GM23338 (cell line): ENCODE measurements at regions not wholly inside any gene's neighbourhood (a gene's known extent, or its start where the extent isn't known, plus 50 kb on each side); places are given as distances from the start of the nearest gene placed in this dataset.
"Not testable (repeated sequence)": the region's sequence is repeated elsewhere in the genome, so short reads cannot be mapped to it uniquely, and the experiment has no call there.

ENCODE experiments used
- CTCF ChIP-seq, 2 experiments: fragments of 200-600 bp in 1 of 2; sonication (generic) in 1 of 2; conservative IDR thresholded peaks; 2 replicates each; pipeline versions ENCODE4 v1.5.1 to v1.6.1; 2016 to 2017; ENCODE audit warnings: antibody characterized with exemption in 2 of 2, low read depth in 2 of 2, mild to moderate bottlenecking in 2 of 2, moderate library complexity in 1 of 2
- EZH2phosphoT487 ChIP-seq: fragments of 200-600 bp; sonication (generic); IDR thresholded peaks from one replicate; pipeline ENCODE4 v1.8.1; 2018; ENCODE audit warnings: antibody characterized with exemption; ENCODE audit not compliant: unreplicated experiment
- POLR2AphosphoS5 ChIP-seq: IDR thresholded peaks from 2 replicates; pipeline ENCODE4 v1.6.1; 2016; ENCODE audit warnings: antibody characterized with exemption, low read depth
- REST ChIP-seq: IDR thresholded peaks from one replicate; pipeline ENCODE4 v1.6.1; 2018; ENCODE audit warnings: antibody characterized with exemption; ENCODE audit not compliant: unreplicated experiment
- STAT1 ChIP-seq: IDR thresholded peaks from one replicate; pipeline ENCODE4 v1.6.1; 2016; ENCODE audit warnings: antibody characterized with exemption; ENCODE audit not compliant: unreplicated experiment
- ZNF331 ChIP-seq: fragments of 250-450 bp; sonication (Bioruptor Pico); IDR thresholded peaks from 2 replicates; pipeline ENCODE4 v1.5.0; 2020; ENCODE audit warnings: low read depth, mild to moderate bottlenecking, moderate library complexity
- TF ChIP-seq, protein P1 (sequence below): fragments of 250-450 bp; sonication (Bioruptor Pico); IDR thresholded peaks from 2 replicates; pipeline ENCODE4 v1.5.0; 2020; ENCODE audit warnings: mild to moderate bottlenecking, moderate library complexity

DNA sequence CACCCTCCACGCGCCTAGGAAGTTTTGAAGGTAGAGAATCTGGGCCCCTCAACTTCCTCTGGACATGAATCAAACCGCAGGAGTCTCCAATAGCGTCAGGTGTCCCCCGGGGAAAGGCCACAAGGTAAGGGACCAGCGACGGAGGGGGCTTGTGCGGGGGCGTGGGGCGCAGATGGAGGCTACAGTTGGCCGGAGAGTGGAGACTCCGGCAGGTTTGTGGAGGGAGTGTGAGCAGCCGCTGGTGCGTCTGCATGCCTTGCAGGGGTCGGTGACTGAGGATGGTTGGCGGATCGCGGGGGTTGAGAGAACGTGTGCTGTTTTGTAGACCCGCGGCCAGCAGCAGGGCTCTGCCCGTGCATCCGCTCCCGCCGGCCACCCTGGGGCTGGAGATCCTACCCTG is 303.3 kb upstream of the DPP6 start:
- not testable (repeated sequence) for TF ChIP-seq CTCF (conservative IDR thresholded peaks at IDR 0.05; ENCODE audit: low read depth in 2 of 2); POLR2AphosphoS5; REST; EZH2phosphoT487; STAT1; ZNF331
- TF ChIP-seq, protein P1, sequence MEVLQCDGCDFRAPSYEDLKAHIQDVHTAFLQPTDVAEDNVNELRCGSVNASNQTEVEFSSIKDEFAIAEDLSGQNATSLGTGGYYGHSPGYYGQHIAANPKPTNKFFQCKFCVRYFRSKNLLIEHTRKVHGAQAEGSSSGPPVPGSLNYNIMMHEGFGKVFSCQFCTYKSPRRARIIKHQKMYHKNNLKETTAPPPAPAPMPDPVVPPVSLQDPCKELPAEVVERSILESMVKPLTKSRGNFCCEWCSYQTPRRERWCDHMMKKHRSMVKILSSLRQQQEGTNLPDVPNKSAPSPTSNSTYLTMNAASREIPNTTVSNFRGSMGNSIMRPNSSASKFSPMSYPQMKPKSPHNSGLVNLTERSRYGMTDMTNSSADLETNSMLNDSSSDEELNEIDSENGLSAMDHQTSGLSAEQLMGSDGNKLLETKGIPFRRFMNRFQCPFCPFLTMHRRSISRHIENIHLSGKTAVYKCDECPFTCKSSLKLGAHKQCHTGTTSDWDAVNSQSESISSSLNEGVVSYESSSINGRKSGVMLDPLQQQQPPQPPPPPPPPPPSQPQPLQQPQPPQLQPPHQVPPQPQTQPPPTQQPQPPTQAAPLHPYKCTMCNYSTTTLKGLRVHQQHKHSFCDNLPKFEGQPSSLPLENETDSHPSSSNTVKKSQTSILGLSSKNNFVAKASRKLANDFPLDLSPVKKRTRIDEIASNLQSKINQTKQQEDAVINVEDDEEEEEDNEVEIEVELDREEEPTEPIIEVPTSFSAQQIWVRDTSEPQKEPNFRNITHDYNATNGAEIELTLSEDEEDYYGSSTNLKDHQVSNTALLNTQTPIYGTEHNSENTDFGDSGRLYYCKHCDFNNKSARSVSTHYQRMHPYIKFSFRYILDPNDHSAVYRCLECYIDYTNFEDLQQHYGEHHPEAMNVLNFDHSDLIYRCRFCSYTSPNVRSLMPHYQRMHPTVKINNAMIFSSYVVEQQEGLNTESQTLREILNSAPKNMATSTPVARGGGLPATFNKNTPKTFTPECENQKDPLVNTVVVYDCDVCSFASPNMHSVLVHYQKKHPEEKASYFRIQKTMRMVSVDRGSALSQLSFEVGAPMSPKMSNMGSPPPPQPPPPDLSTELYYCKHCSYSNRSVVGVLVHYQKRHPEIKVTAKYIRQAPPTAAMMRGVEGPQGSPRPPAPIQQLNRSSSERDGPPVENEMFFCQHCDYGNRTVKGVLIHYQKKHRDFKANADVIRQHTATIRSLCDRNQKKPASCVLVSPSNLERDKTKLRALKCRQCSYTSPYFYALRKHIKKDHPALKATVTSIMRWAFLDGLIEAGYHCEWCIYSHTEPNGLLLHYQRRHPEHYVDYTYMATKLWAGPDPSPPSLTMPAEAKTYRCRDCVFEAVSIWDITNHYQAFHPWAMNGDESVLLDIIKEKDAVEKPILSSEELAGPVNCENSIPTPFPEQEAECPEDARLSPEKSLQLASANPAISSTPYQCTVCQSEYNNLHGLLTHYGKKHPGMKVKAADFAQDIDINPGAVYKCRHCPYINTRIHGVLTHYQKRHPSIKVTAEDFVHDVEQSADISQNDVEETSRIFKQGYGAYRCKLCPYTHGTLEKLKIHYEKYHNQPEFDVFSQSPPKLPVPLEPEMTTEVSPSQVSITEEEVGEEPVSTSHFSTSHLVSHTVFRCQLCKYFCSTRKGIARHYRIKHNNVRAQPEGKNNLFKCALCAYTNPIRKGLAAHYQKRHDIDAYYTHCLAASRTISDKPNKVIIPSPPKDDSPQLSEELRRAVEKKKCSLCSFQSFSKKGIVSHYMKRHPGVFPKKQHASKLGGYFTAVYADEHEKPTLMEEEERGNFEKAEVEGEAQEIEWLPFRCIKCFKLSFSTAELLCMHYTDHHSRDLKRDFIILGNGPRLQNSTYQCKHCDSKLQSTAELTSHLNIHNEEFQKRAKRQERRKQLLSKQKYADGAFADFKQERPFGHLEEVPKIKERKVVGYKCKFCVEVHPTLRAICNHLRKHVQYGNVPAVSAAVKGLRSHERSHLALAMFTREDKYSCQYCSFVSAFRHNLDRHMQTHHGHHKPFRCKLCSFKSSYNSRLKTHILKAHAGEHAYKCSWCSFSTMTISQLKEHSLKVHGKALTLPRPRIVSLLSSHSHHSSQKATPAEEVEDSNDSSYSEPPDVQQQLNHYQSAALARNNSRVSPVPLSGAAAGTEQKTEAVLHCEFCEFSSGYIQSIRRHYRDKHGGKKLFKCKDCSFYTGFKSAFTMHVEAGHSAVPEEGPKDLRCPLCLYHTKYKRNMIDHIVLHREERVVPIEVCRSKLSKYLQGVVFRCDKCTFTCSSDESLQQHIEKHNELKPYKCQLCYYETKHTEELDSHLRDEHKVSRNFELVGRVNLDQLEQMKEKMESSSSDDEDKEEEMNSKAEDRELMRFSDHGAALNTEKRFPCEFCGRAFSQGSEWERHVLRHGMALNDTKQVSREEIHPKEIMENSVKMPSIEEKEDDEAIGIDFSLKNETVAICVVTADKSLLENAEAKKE: not testable (repeated sequence)
